H1 (cell line): ENCODE measurements at regions not wholly inside any gene's neighbourhood (a gene's known extent, or its start where the extent isn't known, plus 50 kb on each side); places are given as distances from the start of the nearest gene placed in this dataset.

Source experiments
- CTCF ChIA-PET: fragments of 300-600 bp; sonication (Branson Sonifier 250); formaldehyde crosslinking; loops from one replicate; lab custom pipeline; 2021; ENCODE audit not compliant: partially characterized antibody; lab: Charles Lee
- POLR2A ChIA-PET: fragments of 300-600 bp; sonication (Branson Sonifier 250); formaldehyde crosslinking; loops from one replicate; lab custom pipeline; 2021; ENCODE audit warnings: inconsistent platforms; ENCODE audit not compliant: partially characterized antibody; lab: Charles Lee
- DNase-seq, 2 experiments: peaks; one replicate each; pipeline versions ENCODE4 v3.0.0 to v3.0.0-alpha.2; 2010 to 2022; ENCODE audit warnings: low spot score in 2 of 2, low read depth in 1 of 2, mixed read lengths in 1 of 2
- FAIRE-seq: peaks from 2 replicates; lab custom pipeline; 2011; peaks lifted over from hg19 to GRCh38; lab: Jason Lieb, UNC
- H2AFZ ChIP-seq: 2 replicates; pipeline ENCODE4 v1.8.1; 2012; ENCODE audit warnings: low read length, inconsistent platforms
- H2AK5ac ChIP-seq: 2 replicates; pipeline ENCODE4 v1.6.1; 2013; ENCODE audit warnings: low read depth, low read length
- H2BK120ac ChIP-seq: replicated peaks from 2 replicates; pipeline ENCODE3; 2013; ENCODE audit warnings: low read depth, low read length, inconsistent platforms
- H2BK12ac ChIP-seq: 2 replicates; pipeline ENCODE4 v1.6.1; 2013; ENCODE audit warnings: low read depth, low read length
- H2BK15ac ChIP-seq: 2 replicates; pipeline ENCODE4 v1.6.1; 2013; ENCODE audit warnings: low read length
- H2BK20ac ChIP-seq: 2 replicates; pipeline ENCODE4 v1.6.1; 2013; ENCODE audit warnings: low read length
- H2BK5ac ChIP-seq: 2 replicates; pipeline ENCODE4 v1.6.1; 2013; ENCODE audit warnings: low read depth, low read length
- H3K14ac ChIP-seq: 2 replicates; pipeline ENCODE4 v1.6.1; 2013; ENCODE audit warnings: inconsistent platforms; ENCODE audit not compliant: insufficient read length
- H3K18ac ChIP-seq: 2 replicates; pipeline ENCODE4 v1.6.1; 2013; ENCODE audit warnings: low read length; ENCODE audit errors: extremely low read depth
- H3K23ac ChIP-seq: 2 replicates; pipeline ENCODE4 v1.6.1; 2013; ENCODE audit warnings: inconsistent platforms; ENCODE audit not compliant: insufficient read length
- H3K23me2 ChIP-seq: 2 replicates; pipeline ENCODE4 v1.6.1; 2013; ENCODE audit warnings: low read depth, low read length
- H3K27ac ChIP-seq: 2 replicates; pipeline ENCODE4 v1.6.1; 2011; ENCODE audit warnings: low read depth, low read length, inconsistent platforms
- H3K27me3 ChIP-seq, 4 experiments: replicated peaks in 1 of 4; 1 replicate in 1 of 4; 2 replicates in 3 of 4; pipeline versions ENCODE4 v1.6.1 to v1.8.1; 2011 to 2013; ENCODE audit warnings: low read length in 3 of 4, mild to moderate bottlenecking in 3 of 4, inconsistent platforms in 2 of 4, mixed read lengths in 2 of 4, moderate library complexity in 1 of 4; ENCODE audit not compliant: control insufficient read depth in 3 of 4, insufficient read depth in 3 of 4; ENCODE audit errors: extremely low read depth in 1 of 4
- H3K36me3 ChIP-seq, 4 experiments: 2 replicates each; pipeline versions ENCODE4 v1.6.1 to v1.8.1; 2011 to 2013; ENCODE audit warnings: mild to moderate bottlenecking in 4 of 4, low read length in 3 of 4, moderate library complexity in 2 of 4, control low read depth in 1 of 4, inconsistent platforms in 1 of 4; ENCODE audit not compliant: insufficient read depth in 4 of 4, control insufficient read depth in 2 of 4
- H3K4ac ChIP-seq: replicated peaks from 2 replicates; pipeline ENCODE3; 2013; ENCODE audit warnings: low read length, low read depth, mixed read lengths, inconsistent platforms; ENCODE audit not compliant: insufficient read length
- H3K4me1 ChIP-seq, 4 experiments: replicated peaks in 1 of 4; 1 replicate in 1 of 4; 2 replicates in 3 of 4; pipeline versions ENCODE4 v1.6.1 to v1.8.1; 2011 to 2013; ENCODE audit warnings: low read length in 3 of 4, inconsistent platforms in 2 of 4, mixed read lengths in 1 of 4; ENCODE audit not compliant: insufficient read depth in 4 of 4, control insufficient read depth in 3 of 4
- H3K4me2 ChIP-seq, 2 experiments: 2 replicates each; pipeline versions ENCODE4 v1.6.1 to v1.8.1; 2011 to 2013; ENCODE audit warnings: low read depth in 2 of 2, low read length in 2 of 2, control low read depth in 1 of 2, inconsistent platforms in 1 of 2, mild to moderate bottlenecking in 1 of 2; ENCODE audit not compliant: insufficient read depth in 1 of 2
- H3K4me3 ChIP-seq, 4 experiments: fragments of 200-600, 300-600 bp in 1 of 4; sonication (generic), shearing (Covaris generic), sonication (Bioruptor Twin) in 1 of 4; 2 replicates each; pipeline versions ENCODE4 v1.5.1 to v1.8.1; 2011 to 2016; ENCODE audit warnings: low read length in 4 of 4, low read depth in 3 of 4, control low read depth in 2 of 4, inconsistent platforms in 2 of 4, mild to moderate bottlenecking in 2 of 4, mixed read lengths in 1 of 4, moderate library complexity in 1 of 4; ENCODE audit not compliant: insufficient read depth in 2 of 4; ENCODE audit errors: extremely low read depth in 1 of 4
- H3K56ac ChIP-seq: replicated peaks from 2 replicates; pipeline ENCODE3; 2013; ENCODE audit warnings: low read depth, mild to moderate bottlenecking, mixed read lengths, low read length, inconsistent platforms; ENCODE audit not compliant: insufficient read length
- H3K79me1 ChIP-seq: 2 replicates; pipeline ENCODE4 v1.6.1; 2013; ENCODE audit warnings: low read depth, low read length, control low read depth
- H3K79me2 ChIP-seq, 2 experiments: 2 replicates each; pipeline versions ENCODE4 v1.6.1 to v1.8.1; 2012 to 2013; ENCODE audit warnings: low read length in 2 of 2, mild to moderate bottlenecking in 2 of 2, inconsistent platforms in 1 of 2; ENCODE audit not compliant: insufficient read depth in 2 of 2, control insufficient read depth in 1 of 2
- H3K9ac ChIP-seq, 4 experiments: replicated peaks in 1 of 4; 1 replicate in 1 of 4; 2 replicates in 3 of 4; pipeline versions ENCODE4 v1.6.1 to v1.8.1; 2011 to 2013; ENCODE audit warnings: low read depth in 3 of 4, low read length in 3 of 4, control low read depth in 2 of 4, mild to moderate bottlenecking in 2 of 4, moderate library complexity in 2 of 4, inconsistent platforms in 1 of 4; ENCODE audit errors: extremely low read depth in 1 of 4
- H3K9me3 ChIP-seq, 2 experiments: 2 replicates each; pipeline versions ENCODE4 v1.6.1 to v1.8.1; 2012 to 2013; ENCODE audit warnings: mild to moderate bottlenecking in 2 of 2, moderate library complexity in 2 of 2, control low read depth in 1 of 2, inconsistent platforms in 1 of 2, low read depth in 1 of 2, low read length in 1 of 2, mixed read lengths in 1 of 2; ENCODE audit not compliant: insufficient read depth in 2 of 2
- H4K20me1 ChIP-seq, 2 experiments: replicated peaks in 1 of 2; 2 replicates each; pipeline versions ENCODE3 to v1.8.1; 2011 to 2013; ENCODE audit warnings: inconsistent platforms in 2 of 2, low read length in 2 of 2, mild to moderate bottlenecking in 1 of 2; ENCODE audit not compliant: insufficient read depth in 2 of 2, control insufficient read depth in 1 of 2
- H4K5ac ChIP-seq: 2 replicates; pipeline ENCODE4 v1.6.1; 2013; ENCODE audit warnings: low read length, low read depth, mixed read lengths, inconsistent platforms; ENCODE audit not compliant: insufficient read length
- H4K8ac ChIP-seq: 2 replicates; pipeline ENCODE4 v1.8.0; 2013; ENCODE audit warnings: mild to moderate bottlenecking, moderate library complexity, low read length, inconsistent platforms; ENCODE audit not compliant: insufficient read depth; ENCODE audit errors: extremely low read depth
- H4K91ac ChIP-seq: replicated peaks from 2 replicates; pipeline ENCODE3; 2013; ENCODE audit warnings: low read length, mixed read lengths, inconsistent platforms; ENCODE audit not compliant: insufficient read length
- CBX8 ChIP-seq: fragments of 300-800, 300-1000 bp; sonication (generic); IDR thresholded peaks from 2 replicates; pipeline ENCODE4 v1.7.1; 2016; ENCODE audit warnings: low read depth, low read length, borderline replicate concordance
- CEBPB ChIP-seq: IDR thresholded peaks from 2 replicates; pipeline ENCODE4 v1.6.1; 2012; ENCODE audit warnings: low read depth, low read length
- E2F6 ChIP-seq: IDR thresholded peaks from 2 replicates; pipeline ENCODE4 v1.6.1; 2012; ENCODE audit warnings: inconsistent platforms
- EP300 ChIP-seq, 2 experiments: IDR thresholded peaks; 1 replicate in 1 of 2; 2 replicates in 1 of 2; pipeline ENCODE4 v1.6.1; 2011 to 2012; ENCODE audit warnings: low read depth in 2 of 2, low read length in 2 of 2, mild to moderate bottlenecking in 2 of 2, borderline replicate concordance in 1 of 2, inconsistent platforms in 1 of 2, moderate library complexity in 1 of 2
- GABPA ChIP-seq: IDR thresholded peaks from 2 replicates; pipeline ENCODE4 v1.6.1; 2011; ENCODE audit warnings: mild to moderate bottlenecking, low read length, moderate library complexity, borderline replicate concordance; ENCODE audit not compliant: insufficient read depth
- GTF2F1 ChIP-seq: IDR thresholded peaks from 2 replicates; pipeline ENCODE4 v1.6.1; 2012; ENCODE audit warnings: low read depth, low read length, improper control_type of control experiment, borderline replicate concordance
- JUN ChIP-seq: IDR thresholded peaks from 2 replicates; pipeline ENCODE4 v1.6.1; 2011; ENCODE audit warnings: low read depth, mild to moderate bottlenecking, improper control_type of control experiment, low read length
- KDM4A ChIP-seq: IDR thresholded peaks from one replicate; pipeline ENCODE4 v1.7.1; 2012; ENCODE audit warnings: low read depth, mild to moderate bottlenecking, moderate library complexity, low read length, inconsistent platforms; ENCODE audit not compliant: severe bottlenecking
- PHF8 ChIP-seq: fragments of 200-600 bp; sonication (generic); conservative IDR thresholded peaks from 2 replicates; pipeline ENCODE4 v1.7.1; 2012; ENCODE audit warnings: low read depth, mild to moderate bottlenecking, inconsistent platforms, low read length, moderate library complexity
- RXRA ChIP-seq: IDR thresholded peaks from 2 replicates; pipeline ENCODE4 v1.6.1; 2011; ENCODE audit warnings: low read depth, mild to moderate bottlenecking, low read length, moderate library complexity; ENCODE audit not compliant: insufficient read depth
- SIRT6 ChIP-seq: IDR thresholded peaks from one replicate; pipeline ENCODE4 v1.7.1; 2012; ENCODE audit warnings: low read length, inconsistent platforms
- SRF ChIP-seq: IDR thresholded peaks from 2 replicates; pipeline ENCODE4 v1.6.1; 2011; ENCODE audit warnings: mild to moderate bottlenecking, low read depth, low read length, moderate library complexity
- TBP ChIP-seq: IDR thresholded peaks from 2 replicates; pipeline ENCODE4 v1.6.1; 2011; ENCODE audit warnings: low read depth, low read length, improper control_type of control experiment
- WGBS, 2 experiments: shearing (Covaris generic) in 1 of 2; methylation state at CpG; one replicate each; pipeline versions ENCODE4 v1.1.6 to v1.1.7; 2013 to 2015; ENCODE audit warnings: low lambda C conversion rate in 2 of 2, mixed read lengths in 2 of 2, inconsistent platforms in 1 of 2, low coverage in 1 of 2, missing lambda C conversion rate in 1 of 2; ENCODE audit not compliant: insufficient replicate concordance in 2 of 2, insufficient coverage in 1 of 2, insufficient read length in 1 of 2; ENCODE audit errors: extremely low coverage in 1 of 2, missing lambda C conversion rate in 1 of 2; 5-methylcytosine and 5-hydroxymethylcytosine counted together

GRCh38 chr14:104302794-104303405 is 164.5 kb downstream of the KIF26A start:
- DNase-seq, result no peak
- no peak for FAIRE-seq
- Histone ChIP-seq H3K27me3 (no peaks in the 10 kb centered on the region), H3K27ac (no peak overlapping the region), H2AK5ac (no peak overlapping the region), H3K18ac (no peak overlapping the region), H2BK15ac (0 out of 2 replicates have a peak overlapping the region, but pooled peaks have one; percentile 13), H3K9ac (no peak overlapping the region), H4K91ac (no peak overlapping the region), H2BK120ac (no peak overlapping the region), H4K8ac (no peak overlapping the region; the same call in 1 of the 2 replicates), H3K23ac (no peak overlapping the region), H2BK12ac (no peak overlapping the region), H2AFZ (no peak overlapping the region), H4K5ac (no peak overlapping the region), H3K79me2 (no peaks in the 10 kb centered on the region), H2BK20ac (no peak overlapping the region), H3K4me3 (no peak overlapping the region), H3K79me1 (no peaks in the 10 kb centered on the region), H4K20me1 (peaks cover 0 to 4% of the 10 kb centered on the region in 2 experiments), H3K4me1 (peaks cover 0 to 2% (median 0%) of the 10 kb centered on the region in 4 experiments; a peak in 2 of 7 replicates), H3K9me3 (no peaks in the 10 kb centered on the region; a peak in 1 of 4 replicates), H3K4me2 (no peak overlapping the region), H3K56ac (no peak overlapping the region), H2BK5ac (no peak overlapping the region), H3K36me3 (no peaks in the 10 kb centered on the region), H3K14ac (no peak overlapping the region), H3K23me2 (peaks cover 9% of the 10 kb centered on the region; the same call in 1 of the 2 replicates), H3K4ac (no peak overlapping the region)
- POLR2A ChIA-PET, result no interaction called here
- WGBS, 2 experiments, result 93% methylated on average over 14 of the region's 16 CpGs; no CpG with 5 or more reads in 1 of the 2 experiments
- CTCF ChIA-PET, result interaction anchor here (0.9 to 2.4 kb wide), 3 partner anchors 8 to 10 kb away, joined by 3 to 9 read pairs (median 6); no protein-coding TSS in a partner anchor
- no peak for TF ChIP-seq KDM4A
- no peak for TF ChIP-seq JUN
- no peak for TF ChIP-seq E2F6
- no peak for TF ChIP-seq CBX8
- TF ChIP-seq SRF, result no peak
- TF ChIP-seq GTF2F1, result no peak
- TF ChIP-seq CEBPB, result no peak
- no peak for TF ChIP-seq PHF8
- TF ChIP-seq TBP, result no peak
- TF ChIP-seq GABPA, result no peak
- no peak for TF ChIP-seq SIRT6
- no peak for TF ChIP-seq EP300 (IDR thresholded peaks at IDR 0.05; ENCODE audit: borderline replicate concordance in 1 of 2, low read depth in 2 of 2, low read length in 2 of 2)
- TF ChIP-seq RXRA, result no peak
